SK-N-MC (cell line): ENCODE measurements at regions not wholly inside any gene's neighbourhood (a gene's known extent, or its start where the extent isn't known, plus 50 kb on each side); places are given as distances from the start of the nearest gene placed in this dataset.

ENCODE experiments used
- EZH2 ChIP-seq: fragments of 200-600 bp; sonication (generic); IDR thresholded peaks from one replicate; pipeline ENCODE4 v1.6.1; 2017; ENCODE audit warnings: antibody characterized with exemption
- FOXP2 ChIP-seq: optimal IDR thresholded peaks from 2 replicates; pipeline ENCODE3; 2011; ENCODE audit warnings: mild to moderate bottlenecking, moderate library complexity; ENCODE audit not compliant: insufficient read depth; ENCODE audit errors: extremely low read length, control extremely low read depth
- POLR2AphosphoS5 ChIP-seq: IDR thresholded peaks from 2 replicates; pipeline ENCODE4 v1.6.1; 2012; ENCODE audit warnings: mild to moderate bottlenecking, low read depth, low read length, borderline replicate concordance

DNA sequence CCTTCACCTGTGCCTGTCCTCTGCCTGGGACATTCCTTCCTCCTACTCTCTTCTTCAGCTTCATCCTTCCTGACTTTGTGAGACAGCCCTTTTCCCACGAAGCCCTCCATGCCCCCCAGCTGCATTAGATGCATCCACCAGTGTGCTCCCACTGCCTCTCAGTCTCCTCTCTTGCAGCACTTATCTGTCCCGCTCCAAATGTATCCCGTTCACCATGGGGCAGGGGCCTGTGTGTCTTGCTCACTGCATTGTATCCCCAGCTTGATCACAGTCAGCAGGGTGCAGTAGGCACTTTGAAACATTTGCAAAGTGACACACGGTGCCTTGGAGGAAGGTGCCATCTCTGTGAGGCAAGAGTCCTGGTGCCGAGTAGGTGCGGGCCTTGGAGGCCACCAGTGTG lies 104.0 kb downstream of the SLC25A47 start:
- no peak for TF ChIP-seq POLR2AphosphoS5
- TF ChIP-seq EZH2 = no peak
- TF ChIP-seq FOXP2 = no peak
